MCF 10A (cell line): ENCODE measurements at regions not wholly inside any gene's neighbourhood (a gene's known extent, or its start where the extent isn't known, plus 50 kb on each side); places are given as distances from the start of the nearest gene placed in this dataset.

Experiments used
- BruUV-seq: library from RNA; stranded (reverse); fragments of 400-500 nt; replicated peaks from 2 replicates; lab custom pipeline; 2021; lab: Mats Ljungman, UMichigan
- CTCF ChIA-PET: fragments of 300-600 bp; sonication (Branson Sonifier 250); formaldehyde crosslinking; extraction: SDS; loops from one replicate; lab custom pipeline; 2021; ENCODE audit warnings: antibody characterized with exemption, inconsistent platforms; lab: Yijun Ruan, JAX
- POLR2A ChIA-PET: fragments of 300-600, 350-650 bp; sonication (Branson Sonifier 250); formaldehyde crosslinking; extraction: SDS; loops from one replicate; lab custom pipeline; 2020; ENCODE audit warnings: antibody characterized with exemption, inconsistent platforms; lab: Yijun Ruan, JAX
- DNase-seq: peaks from one replicate; pipeline ENCODE4 v3.0.0-alpha.2; 2018; ENCODE audit not compliant: unreplicated experiment
- H3K27ac Mint-ChIP-seq: one replicate; pipeline ENCODE4 v1.8.0; 2022; ENCODE audit warnings: mild to moderate bottlenecking, low read depth, mixed read lengths; ENCODE audit not compliant: unreplicated experiment
- H3K27me3 Mint-ChIP-seq: one replicate; pipeline ENCODE4 v1.8.0; 2022; ENCODE audit warnings: mixed read lengths; ENCODE audit not compliant: insufficient read depth, unreplicated experiment
- H3K36me3 Mint-ChIP-seq: one replicate; pipeline ENCODE4 v1.8.0; 2022; ENCODE audit warnings: mild to moderate bottlenecking, moderate library complexity, mixed read lengths; ENCODE audit not compliant: insufficient read depth, unreplicated experiment
- H3K4me1 Mint-ChIP-seq: one replicate; pipeline ENCODE4 v1.8.0; 2022; ENCODE audit warnings: mixed read lengths; ENCODE audit not compliant: insufficient read depth, unreplicated experiment
- H3K4me3 Mint-ChIP-seq: one replicate; pipeline ENCODE4 v1.8.0; 2022; ENCODE audit warnings: mild to moderate bottlenecking, moderate library complexity, mixed read lengths; ENCODE audit not compliant: unreplicated experiment
- H3K9me3 Mint-ChIP-seq: one replicate; pipeline ENCODE4 v1.8.0; 2022; ENCODE audit warnings: mixed read lengths; ENCODE audit not compliant: unreplicated experiment
- intact Hi-C: fragments of 100-400 bp; cut with micrococcal nuclease; formaldehyde crosslinking; loops from 2 replicates; pipeline ENCODE4 v1.14.1; 2022
- TF ChIP-seq, protein P1 (sequence below): fragments of 200-600 bp; IDR thresholded peaks from one replicate; pipeline ENCODE4 v1.8.0; 2022; ENCODE audit warnings: antibody characterized with exemption, mild to moderate bottlenecking; ENCODE audit not compliant: unreplicated experiment

DNA sequence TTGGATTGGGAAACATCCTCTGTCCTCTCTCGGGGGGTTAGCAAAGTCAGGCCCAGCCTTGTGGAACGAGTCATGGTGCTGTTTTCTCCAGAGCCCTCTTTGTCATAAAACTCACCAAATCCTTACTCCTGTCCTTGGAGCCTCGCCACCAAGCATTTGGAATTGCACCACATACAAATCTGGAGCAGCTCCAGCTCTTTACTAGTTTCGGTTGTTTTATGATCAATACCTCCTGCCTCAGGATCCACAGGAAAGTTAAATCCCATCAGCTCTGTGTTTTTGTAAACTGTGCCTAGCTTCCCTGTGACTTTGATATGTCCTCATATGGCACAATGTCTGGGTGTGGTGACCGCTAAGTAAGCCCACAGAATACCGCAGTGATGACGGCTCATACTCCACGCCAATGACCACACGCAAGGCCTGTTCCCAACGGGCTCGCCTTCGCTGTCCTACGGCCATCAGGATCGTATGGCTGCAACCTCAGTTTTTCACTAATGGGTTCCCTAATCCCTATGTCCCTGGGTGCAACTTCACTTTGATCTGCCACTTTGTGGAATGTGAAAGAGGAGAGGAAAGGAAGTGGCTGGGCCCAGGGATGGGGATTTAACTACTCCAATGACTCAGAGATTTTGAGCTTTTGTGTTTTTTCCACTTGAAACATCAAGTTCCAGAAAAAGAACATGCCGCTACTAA lies 111.3 kb upstream of the FOXQ1 start:
- H3K27me3 Mint-ChIP-seq = no peaks in the 10 kb centered on the region
- TF ChIP-seq, protein P1, sequence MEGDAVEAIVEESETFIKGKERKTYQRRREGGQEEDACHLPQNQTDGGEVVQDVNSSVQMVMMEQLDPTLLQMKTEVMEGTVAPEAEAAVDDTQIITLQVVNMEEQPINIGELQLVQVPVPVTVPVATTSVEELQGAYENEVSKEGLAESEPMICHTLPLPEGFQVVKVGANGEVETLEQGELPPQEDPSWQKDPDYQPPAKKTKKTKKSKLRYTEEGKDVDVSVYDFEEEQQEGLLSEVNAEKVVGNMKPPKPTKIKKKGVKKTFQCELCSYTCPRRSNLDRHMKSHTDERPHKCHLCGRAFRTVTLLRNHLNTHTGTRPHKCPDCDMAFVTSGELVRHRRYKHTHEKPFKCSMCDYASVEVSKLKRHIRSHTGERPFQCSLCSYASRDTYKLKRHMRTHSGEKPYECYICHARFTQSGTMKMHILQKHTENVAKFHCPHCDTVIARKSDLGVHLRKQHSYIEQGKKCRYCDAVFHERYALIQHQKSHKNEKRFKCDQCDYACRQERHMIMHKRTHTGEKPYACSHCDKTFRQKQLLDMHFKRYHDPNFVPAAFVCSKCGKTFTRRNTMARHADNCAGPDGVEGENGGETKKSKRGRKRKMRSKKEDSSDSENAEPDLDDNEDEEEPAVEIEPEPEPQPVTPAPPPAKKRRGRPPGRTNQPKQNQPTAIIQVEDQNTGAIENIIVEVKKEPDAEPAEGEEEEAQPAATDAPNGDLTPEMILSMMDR = no peak
- DNase-seq = no peak
- H3K27ac Mint-ChIP-seq = no peak overlapping the region
- H3K4me1 Mint-ChIP-seq = no peaks in the 10 kb centered on the region
- no peak overlapping the region for H3K4me3 Mint-ChIP-seq
- H3K36me3 Mint-ChIP-seq = no peaks in the 10 kb centered on the region
- POLR2A ChIA-PET = interaction anchor here (0.6 kb wide), 1 partner anchor 15 kb away, joined by 3 read pairs; no protein-coding TSS in a partner anchor
- BruUV-seq = no TSS peak
- H3K9me3 Mint-ChIP-seq = peaks cover 10% of the 10 kb centered on the region
- intact Hi-C loops = no loop called here
- CTCF ChIA-PET = no interaction called here

DNA sequence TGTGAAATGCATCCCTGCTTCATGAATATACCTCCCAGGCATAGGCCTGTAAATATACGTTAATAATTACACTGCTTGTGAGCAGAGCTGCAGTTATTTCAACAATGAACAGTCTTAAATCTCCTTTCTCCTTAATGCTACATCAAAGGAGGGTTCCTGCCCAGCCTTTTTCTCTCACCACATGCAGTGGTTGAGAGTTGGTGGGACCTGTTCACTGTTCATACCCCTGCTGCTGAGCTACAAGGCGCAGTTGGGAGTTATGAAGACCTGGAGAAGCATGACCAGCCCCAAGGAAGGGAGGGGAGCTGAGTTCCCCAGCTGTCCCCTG lies 111.9 kb upstream of the FOXQ1 start:
- POLR2A ChIA-PET = no interaction called here
- TF ChIP-seq, protein P1 = no peak
- Mint-ChIP-seq H3K4me3 (no peak overlapping the region), H3K4me1 (no peaks in the 10 kb centered on the region), H3K27ac (no peak overlapping the region), H3K36me3 (no peaks in the 10 kb centered on the region), H3K9me3 (peaks cover 14% of the 10 kb centered on the region), H3K27me3 (no peaks in the 10 kb centered on the region)
- no TSS peak for BruUV-seq
- CTCF ChIA-PET = no interaction called here
- no peak for DNase-seq
- intact Hi-C loops = no loop called here

DNA sequence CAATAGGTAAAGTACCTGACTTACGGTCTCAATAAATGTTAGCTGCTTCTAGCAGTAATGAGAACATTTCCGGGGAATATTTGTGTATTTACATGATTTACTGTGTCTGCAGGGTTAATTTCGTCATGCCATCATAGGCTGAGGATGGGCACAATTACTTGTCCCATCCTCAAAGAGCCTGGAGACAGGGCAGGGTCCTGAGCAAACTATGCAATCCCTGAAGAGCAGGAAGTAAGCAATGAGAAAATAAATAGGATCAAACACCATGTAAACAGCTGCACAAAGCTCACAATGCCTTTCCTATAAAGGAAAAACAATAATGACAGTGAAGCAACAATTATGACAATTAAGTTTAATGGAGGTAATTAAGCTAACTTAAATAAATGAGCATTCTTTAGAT lies 114.6 kb upstream of the FOXQ1 start:
- Mint-ChIP-seq H3K27me3 (no peaks in the 10 kb centered on the region), H3K9me3 (peaks cover 14% of the 10 kb centered on the region), H3K27ac (no peak overlapping the region), H3K36me3 (no peaks in the 10 kb centered on the region), H3K4me3 (no peak overlapping the region), H3K4me1 (no peaks in the 10 kb centered on the region)
- intact Hi-C loops = loop anchor here (10.0 kb wide), 1 partner anchor 173 kb away; no protein-coding TSS in a partner anchor
- CTCF ChIA-PET = no interaction called here
- TF ChIP-seq, protein P1 = no peak
- no peak for DNase-seq
- POLR2A ChIA-PET = interaction anchor here (1.1 kb wide), 1 partner anchor 13 kb away, joined by 3 read pairs; no protein-coding TSS in a partner anchor
- no TSS peak for BruUV-seq

DNA sequence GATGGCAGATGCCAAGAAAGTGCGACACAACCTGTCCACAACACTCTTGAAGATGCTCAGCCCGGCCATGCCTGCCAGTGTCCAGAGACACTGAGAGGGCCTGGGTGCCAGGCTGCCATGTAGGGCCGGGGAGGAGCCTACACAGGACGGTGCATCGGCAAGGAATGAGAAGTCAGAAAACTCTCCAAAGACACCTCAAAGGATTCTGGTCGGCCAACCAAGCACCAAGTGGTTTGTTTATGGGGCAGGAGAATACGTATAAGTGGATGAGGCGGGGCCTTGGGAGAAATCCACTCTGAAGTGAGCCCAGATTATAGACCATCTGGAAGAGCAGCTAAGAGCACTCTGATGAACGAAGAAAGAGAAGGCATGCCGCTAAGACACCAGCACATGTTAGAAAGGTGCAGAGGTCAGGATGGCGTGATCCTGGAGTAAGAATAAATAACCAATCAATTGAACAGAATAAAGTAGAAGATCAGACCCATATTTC lies 120.7 kb upstream of the FOXQ1 start:
- intact Hi-C loops = loop anchor here (10.0 kb wide), 1 partner anchor 166 kb away; no protein-coding TSS in a partner anchor
- DNase-seq = no peak
- CTCF ChIA-PET = no interaction called here
- Mint-ChIP-seq H3K36me3 (no peaks in the 10 kb centered on the region), H3K4me3 (no peak overlapping the region), H3K27me3 (no peaks in the 10 kb centered on the region), H3K9me3 (peaks cover 10% of the 10 kb centered on the region), H3K4me1 (peaks cover 22% of the 10 kb centered on the region), H3K27ac (peak overlapping the region; percentile 92)
- POLR2A ChIA-PET = interaction anchor here (0.8 kb wide), 1 partner anchor 80 kb away, joined by 3 read pairs; no protein-coding TSS in a partner anchor
- BruUV-seq = no TSS peak
- TF ChIP-seq, protein P1 = no peak
